T-helper 2 cell treated with Interferon-gamma antibody and Interleukin-4, amounts not matched to agents 5 μg/mL and 100 μg/mL, for 36 hours (primary cell): ENCODE measurements at regions not wholly inside any gene's neighbourhood (a gene's known extent, or its start where the extent isn't known, plus 50 kb on each side); places are given as distances from the start of the nearest gene placed in this dataset.

Experiments used
- DNase-seq: peaks from one replicate; pipeline ENCODE4 v3.0.0; 2021; ENCODE audit warnings: low spot score
- H3K27ac Mint-ChIP-seq: one replicate; pipeline ENCODE4 v1.8.0; 2021; ENCODE audit warnings: mild to moderate bottlenecking, mixed read lengths
- H3K27me3 Mint-ChIP-seq: one replicate; pipeline ENCODE4 v1.8.0; 2021; ENCODE audit warnings: low read depth, mixed read lengths
- H3K36me3 Mint-ChIP-seq: one replicate; pipeline ENCODE4 v1.8.0; 2021; ENCODE audit warnings: low read depth, mixed read lengths
- H3K4me1 Mint-ChIP-seq: one replicate; pipeline ENCODE4 v1.8.0; 2021; ENCODE audit warnings: low read depth, mixed read lengths
- H3K4me3 Mint-ChIP-seq: one replicate; pipeline ENCODE4 v1.8.0; 2022; ENCODE audit warnings: mild to moderate bottlenecking, moderate library complexity, mixed read lengths
- H3K9me3 Mint-ChIP-seq: one replicate; pipeline ENCODE4 v1.8.0; 2021; ENCODE audit warnings: mixed read lengths

DNA sequence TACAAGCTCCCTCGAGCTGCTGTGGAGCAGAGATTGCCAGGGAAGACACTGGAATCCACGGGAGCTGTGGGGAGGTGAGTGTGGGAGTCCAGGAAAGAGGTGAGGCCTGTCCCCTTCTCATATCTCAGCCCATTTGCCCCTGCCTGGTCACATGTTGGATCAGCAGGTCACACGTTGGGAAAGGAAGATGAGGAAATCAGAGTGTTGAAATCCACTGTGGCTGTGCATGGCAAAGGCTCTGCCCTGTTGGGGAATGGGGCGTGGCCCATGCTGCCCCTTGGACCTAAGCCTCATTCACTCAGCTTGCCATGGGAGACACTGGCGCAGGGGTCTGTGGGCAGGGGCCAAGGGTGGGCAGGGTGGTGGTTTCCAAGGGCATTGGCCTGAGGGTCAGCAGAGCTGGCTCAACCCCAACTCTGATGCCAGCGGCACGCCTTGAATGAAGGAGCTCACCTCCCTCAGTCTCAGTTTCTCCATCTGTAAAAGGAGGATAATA, 85.4 kb upstream of the CPEB4 start:
- H3K36me3 Mint-ChIP-seq: no peaks in the 10 kb centered on the region
- H3K27me3 Mint-ChIP-seq: no peaks in the 10 kb centered on the region
- H3K4me1 Mint-ChIP-seq: no peaks in the 10 kb centered on the region
- no peak overlapping the region for H3K4me3 Mint-ChIP-seq
- H3K9me3 Mint-ChIP-seq: no peaks in the 10 kb centered on the region
- no peak for DNase-seq
- H3K27ac Mint-ChIP-seq: no peak overlapping the region

DNA sequence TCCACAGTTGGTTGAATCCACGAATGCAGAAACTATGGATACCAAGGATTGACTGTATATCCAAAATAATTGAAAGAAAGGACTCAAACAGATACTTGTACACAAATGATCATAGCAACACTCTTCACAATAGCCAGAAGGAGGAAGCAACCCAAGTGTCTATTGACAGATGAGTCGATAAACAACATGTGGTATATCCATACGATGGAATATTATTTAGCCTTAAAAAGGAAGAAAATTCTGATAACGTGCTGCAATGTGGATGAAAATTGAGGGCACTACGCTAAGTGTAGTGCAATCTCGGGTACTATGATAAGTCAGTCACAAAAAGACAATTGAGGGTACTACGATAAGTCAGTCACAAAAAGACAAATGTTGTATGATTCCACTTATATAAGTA, 83.6 kb upstream of the CPEB4 start:
- Mint-ChIP-seq H3K27ac (no peak overlapping the region), H3K36me3 (no peaks in the 10 kb centered on the region), H3K4me1 (no peaks in the 10 kb centered on the region), H3K4me3 (no peak overlapping the region), H3K27me3 (no peaks in the 10 kb centered on the region), H3K9me3 (no peaks in the 10 kb centered on the region)
- no peak for DNase-seq

- no peaks in the 10 kb centered on the region for H3K4me1 Mint-ChIP-seq
These were observed 81.7 kb upstream of the CPEB4 start for GRCh38 chr5:173806270-173807035.

GRCh38 chr5:173807181-173807655, 80.9 kb upstream of the CPEB4 start:
- no peaks in the 10 kb centered on the region for H3K4me1 Mint-ChIP-seq
- H3K9me3 Mint-ChIP-seq: peaks cover 11% of the 10 kb centered on the region
- H3K27ac Mint-ChIP-seq: no peak overlapping the region
- no peaks in the 10 kb centered on the region for H3K27me3 Mint-ChIP-seq
- no peaks in the 10 kb centered on the region for H3K36me3 Mint-ChIP-seq
- DNase-seq: no peak
- H3K4me3 Mint-ChIP-seq: no peak overlapping the region

More at GRCh38 chr5:173806270-173807035, 81.7 kb upstream of the CPEB4 start:
- H3K9me3 Mint-ChIP-seq: peaks cover 11% of the 10 kb centered on the region
- no peak overlapping the region for H3K4me3 Mint-ChIP-seq
- no peaks in the 10 kb centered on the region for H3K36me3 Mint-ChIP-seq
- no peak for DNase-seq
- H3K27me3 Mint-ChIP-seq: no peaks in the 10 kb centered on the region
- H3K27ac Mint-ChIP-seq: no peak overlapping the region

- Mint-ChIP-seq H3K27me3 (peaks cover 3% of the 10 kb centered on the region), H3K27ac (no peak overlapping the region), H3K4me3 (no peak overlapping the region), H3K9me3 (peaks cover 11% of the 10 kb centered on the region), H3K4me1 (no peaks in the 10 kb centered on the region), H3K36me3 (no peaks in the 10 kb centered on the region)
- no peak for DNase-seq
These were observed 79.9 kb upstream of the CPEB4 start for GRCh38 chr5:173808079-173808808.

GRCh38 chr5:173809014-173809413, 79.1 kb upstream of the CPEB4 start:
- H3K27ac Mint-ChIP-seq: no peak overlapping the region
- peaks cover 11% of the 10 kb centered on the region for H3K9me3 Mint-ChIP-seq
- no peaks in the 10 kb centered on the region for H3K4me1 Mint-ChIP-seq

GRCh38 chr5:173812811-173813550, 75.2 kb upstream of the CPEB4 start:
- peaks cover 4% of the 10 kb centered on the region for H3K27me3 Mint-ChIP-seq
- no peaks in the 10 kb centered on the region for H3K36me3 Mint-ChIP-seq
- H3K4me1 Mint-ChIP-seq: no peaks in the 10 kb centered on the region
- DNase-seq: no peak
- no peak overlapping the region for H3K4me3 Mint-ChIP-seq
- peaks cover 11% of the 10 kb centered on the region for H3K9me3 Mint-ChIP-seq
- H3K27ac Mint-ChIP-seq: no peak overlapping the region

More at GRCh38 chr5:173809014-173809413, 79.1 kb upstream of the CPEB4 start:
- no peak for DNase-seq
- peaks cover 3% of the 10 kb centered on the region for H3K27me3 Mint-ChIP-seq
- H3K4me3 Mint-ChIP-seq: no peak overlapping the region
- H3K36me3 Mint-ChIP-seq: no peaks in the 10 kb centered on the region

DNA sequence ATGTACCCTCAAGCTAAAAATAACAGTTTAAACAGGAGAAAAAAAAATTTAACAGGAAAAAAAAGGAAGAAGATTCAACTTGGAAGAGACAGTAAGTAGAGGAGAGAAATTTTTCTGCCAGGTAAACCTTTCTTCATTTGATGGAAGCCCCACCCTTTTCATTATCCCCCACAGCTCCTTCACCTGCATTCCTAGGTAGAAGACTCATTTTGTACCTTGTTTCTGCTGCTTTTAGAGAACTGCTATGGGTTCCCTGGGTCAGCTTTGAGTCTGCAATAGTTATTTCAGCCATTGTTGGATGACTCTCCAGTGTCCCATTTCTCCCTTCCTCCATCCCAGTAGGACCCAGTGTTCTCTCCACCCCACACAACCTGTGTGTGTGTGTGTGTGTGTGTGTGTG, 74.1 kb upstream of the CPEB4 start:
- peaks cover 11% of the 10 kb centered on the region for H3K9me3 Mint-ChIP-seq

DNA sequence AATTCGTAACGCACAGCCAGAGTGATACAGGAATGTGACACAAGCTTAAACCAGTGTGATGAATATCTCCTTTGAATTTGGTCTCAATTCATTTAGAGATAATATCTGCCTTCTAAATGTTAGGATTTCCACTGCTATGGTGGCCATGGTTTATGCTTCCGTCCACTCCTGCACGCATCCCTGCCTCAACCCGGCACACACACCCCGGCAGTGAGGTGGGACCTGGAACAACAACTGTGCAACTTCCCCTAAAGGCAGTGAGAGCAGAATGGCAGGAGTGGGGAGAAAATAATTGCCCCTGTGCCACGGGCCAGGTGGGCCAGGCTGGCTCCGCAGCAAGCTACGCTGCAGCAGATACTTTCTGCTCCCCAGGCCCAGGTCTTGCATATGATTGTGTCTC, 72.6 kb upstream of the CPEB4 start:
- DNase-seq: no peak
- Mint-ChIP-seq H3K36me3 (no peaks in the 10 kb centered on the region), H3K27me3 (peaks cover 4% of the 10 kb centered on the region), H3K4me3 (no peak overlapping the region), H3K9me3 (peaks cover 7% of the 10 kb centered on the region), H3K4me1 (no peaks in the 10 kb centered on the region), H3K27ac (no peak overlapping the region)

More for the DNA sequence above, 74.1 kb upstream of the CPEB4 start:
- no peak overlapping the region for H3K27ac Mint-ChIP-seq
- no peaks in the 10 kb centered on the region for H3K36me3 Mint-ChIP-seq
- H3K4me1 Mint-ChIP-seq: no peaks in the 10 kb centered on the region
- no peak overlapping the region for H3K4me3 Mint-ChIP-seq
- peaks cover 4% of the 10 kb centered on the region for H3K27me3 Mint-ChIP-seq
- DNase-seq: no peak

DNA sequence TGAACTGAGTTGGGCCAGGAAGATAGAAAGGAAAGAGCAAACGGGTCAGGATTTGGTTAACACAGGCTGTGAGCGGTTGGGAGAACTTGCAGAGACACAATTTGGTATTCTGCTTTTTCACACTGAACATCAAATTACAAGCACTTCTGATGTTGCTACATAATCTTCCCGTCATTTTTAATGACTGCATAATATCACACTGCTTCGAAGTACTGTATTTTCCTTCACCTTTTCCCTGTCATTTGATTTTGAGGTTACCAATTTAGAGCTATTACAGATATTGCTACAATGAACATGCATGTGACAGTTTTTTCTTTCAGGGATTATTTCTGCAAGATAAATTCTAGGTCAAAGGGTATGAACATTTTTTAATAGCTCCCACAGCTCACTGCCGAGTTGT, 71.4 kb upstream of the CPEB4 start:
- peaks cover 4% of the 10 kb centered on the region for H3K27me3 Mint-ChIP-seq
- H3K4me1 Mint-ChIP-seq: peaks cover 9% of the 10 kb centered on the region
- H3K4me3 Mint-ChIP-seq: no peak overlapping the region
- H3K9me3 Mint-ChIP-seq: no peaks in the 10 kb centered on the region
- no peaks in the 10 kb centered on the region for H3K36me3 Mint-ChIP-seq
- H3K27ac Mint-ChIP-seq: no peak overlapping the region
- DNase-seq: no peak

DNA sequence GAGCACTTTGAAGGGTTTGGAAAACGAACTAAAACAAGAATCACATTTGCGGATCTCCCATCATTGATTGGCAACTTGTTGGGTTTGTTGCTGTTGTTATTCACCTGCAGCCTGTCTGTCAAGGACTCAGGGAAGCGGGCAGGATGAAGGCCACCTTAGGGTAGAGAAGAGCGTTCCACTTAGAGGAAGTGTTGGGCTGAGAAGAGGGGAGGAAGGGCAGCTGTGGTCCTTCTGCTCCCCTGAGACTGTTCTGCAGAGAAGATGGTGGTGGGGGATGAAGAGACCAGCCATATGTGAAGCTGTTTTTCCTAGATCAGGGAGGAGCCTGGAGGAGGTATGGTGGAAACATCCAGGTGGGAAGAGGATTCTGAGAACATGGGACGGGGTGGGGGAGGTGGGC, 70.6 kb upstream of the CPEB4 start:
- DNase-seq: no peak
- Mint-ChIP-seq H3K36me3 (no peaks in the 10 kb centered on the region), H3K4me3 (no peak overlapping the region), H3K4me1 (peaks cover 11% of the 10 kb centered on the region), H3K27me3 (peaks cover 4% of the 10 kb centered on the region), H3K27ac (no peak overlapping the region), H3K9me3 (no peaks in the 10 kb centered on the region)

- H3K27me3 Mint-ChIP-seq: peaks cover 2% of the 10 kb centered on the region
These were observed 68.6 kb upstream of the CPEB4 start for GRCh38 chr5:173819521-173819920.

GRCh38 chr5:173823274-173823644, 64.9 kb upstream of the CPEB4 start:
- Mint-ChIP-seq H3K36me3 (no peaks in the 10 kb centered on the region), H3K27me3 (no peaks in the 10 kb centered on the region), H3K4me1 (peaks cover 11% of the 10 kb centered on the region), H3K4me3 (no peak overlapping the region), H3K9me3 (no peaks in the 10 kb centered on the region), H3K27ac (no peak overlapping the region)
- no peak for DNase-seq

More at GRCh38 chr5:173819521-173819920, 68.6 kb upstream of the CPEB4 start:
- Mint-ChIP-seq H3K36me3 (no peaks in the 10 kb centered on the region), H3K4me3 (no peak overlapping the region), H3K4me1 (peaks cover 11% of the 10 kb centered on the region), H3K27ac (no peak overlapping the region), H3K9me3 (no peaks in the 10 kb centered on the region)
- DNase-seq: no peak
